BLaER1 (cell line): ENCODE measurements at regions not wholly inside any gene's neighbourhood (a gene's known extent, or its start where the extent isn't known, plus 50 kb on each side); places are given as distances from the start of the nearest gene placed in this dataset.

Experiments
- H3K27ac ChIP-seq: shearing (Covaris generic); formaldehyde crosslinking; 2 replicates; pipeline ENCODE4 v1.8.1; 2022
- H3K27me3 ChIP-seq: shearing (Covaris generic); formaldehyde crosslinking; 2 replicates; pipeline ENCODE4 v1.8.1; 2022
- H3K36me3 ChIP-seq: shearing (Covaris generic); formaldehyde crosslinking; 2 replicates; pipeline ENCODE4 v1.8.1; 2022
- H3K4me1 ChIP-seq: shearing (Covaris generic); formaldehyde crosslinking; 2 replicates; pipeline ENCODE4 v1.8.1; 2022
- H3K4me2 ChIP-seq: shearing (Covaris generic); formaldehyde crosslinking; 2 replicates; pipeline ENCODE4 v1.8.1; 2022
- H3K4me3 ChIP-seq: shearing (Covaris generic); formaldehyde crosslinking; 2 replicates; pipeline ENCODE4 v1.8.1; 2022
- H3K9ac ChIP-seq: shearing (Covaris generic); formaldehyde crosslinking; 2 replicates; pipeline ENCODE4 v1.8.1; 2022
- H3K9me3 ChIP-seq: shearing (Covaris generic); formaldehyde crosslinking; 2 replicates; pipeline ENCODE4 v1.8.1; 2022
- H4K20me1 ChIP-seq: shearing (Covaris generic); formaldehyde crosslinking; 2 replicates; pipeline ENCODE4 v1.8.1; 2022
- Cebpa-rat ChIP-seq: shearing (Covaris generic); IDR thresholded peaks from 2 replicates; pipeline ENCODE4 v1.8.1; 2022

DNA sequence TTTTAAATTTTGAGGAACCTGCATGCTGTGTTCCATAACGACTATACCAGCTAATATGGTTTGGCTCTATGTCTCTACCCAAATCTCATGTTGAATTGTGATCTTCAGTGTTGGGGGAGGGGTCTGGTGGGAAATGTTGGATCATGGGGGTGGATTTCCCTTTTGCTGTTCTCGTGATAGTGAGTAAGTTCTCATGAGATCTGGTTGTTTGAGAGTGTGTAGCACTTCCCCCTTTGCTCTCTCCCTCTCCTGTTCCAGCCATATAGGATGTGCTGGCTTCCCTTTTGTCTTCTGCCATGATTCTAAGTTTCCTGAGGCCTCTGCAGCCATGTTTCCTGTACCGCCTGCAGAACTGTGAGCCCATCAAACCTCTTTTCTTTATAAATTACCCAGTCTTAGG lies 61.8 kb upstream of the NEDD9 start:
- no peak for TF ChIP-seq Cebpa-rat
- Histone ChIP-seq H3K9me3 (peaks cover 22% of the 10 kb centered on the region), H3K9ac (no peak overlapping the region), H3K27me3 (no peaks in the 10 kb centered on the region), H3K36me3 (peaks cover 15% of the 10 kb centered on the region; the same call in 1 of the 2 replicates), H3K27ac (no peak overlapping the region), H3K4me3 (no peak overlapping the region), H3K4me2 (no peak overlapping the region), H4K20me1 (no peaks in the 10 kb centered on the region), H3K4me1 (no peaks in the 10 kb centered on the region)

GRCh38 chr6:11292594-11293236 lies 60.2 kb upstream of the NEDD9 start:
- Histone ChIP-seq H3K4me3 (no peak overlapping the region), H4K20me1 (no peaks in the 10 kb centered on the region), H3K27ac (no peak overlapping the region), H3K36me3 (0 out of 2 replicates have a peak, but pooled peaks cover 11% of the 10 kb centered on the region), H3K27me3 (no peaks in the 10 kb centered on the region), H3K4me2 (no peak overlapping the region), H3K4me1 (no peaks in the 10 kb centered on the region), H3K9ac (no peak overlapping the region), H3K9me3 (peaks cover 24% of the 10 kb centered on the region)
- TF ChIP-seq Cebpa-rat: no peak

GRCh38 chr6:11292091-11292490 lies 59.6 kb upstream of the NEDD9 start:
- Histone ChIP-seq H3K4me3 (no peak overlapping the region), H3K36me3 (0 out of 2 replicates have a peak, but pooled peaks cover 11% of the 10 kb centered on the region), H3K27ac (no peak overlapping the region), H3K4me2 (no peak overlapping the region), H3K9me3 (peaks cover 26% of the 10 kb centered on the region), H4K20me1 (no peaks in the 10 kb centered on the region), H3K27me3 (no peaks in the 10 kb centered on the region), H3K9ac (no peak overlapping the region), H3K4me1 (no peaks in the 10 kb centered on the region)
- no peak for TF ChIP-seq Cebpa-rat

- H3K4me2 ChIP-seq: no peak overlapping the region
- no peak overlapping the region for H3K4me3 ChIP-seq
- H3K4me1 ChIP-seq: no peaks in the 10 kb centered on the region
- no peak overlapping the region for H3K27ac ChIP-seq
- H3K9ac ChIP-seq: no peak overlapping the region
- H3K9me3 ChIP-seq: peaks cover 22% of the 10 kb centered on the region
- H4K20me1 ChIP-seq: no peaks in the 10 kb centered on the region
- H3K27me3 ChIP-seq: no peaks in the 10 kb centered on the region
- no peak for TF ChIP-seq Cebpa-rat
- H3K36me3 ChIP-seq: 0 out of 2 replicates have a peak, but pooled peaks cover 11% of the 10 kb centered on the region
Observed at GRCh38 chr6:11291582-11291981, 59.1 kb upstream of the NEDD9 start.

DNA sequence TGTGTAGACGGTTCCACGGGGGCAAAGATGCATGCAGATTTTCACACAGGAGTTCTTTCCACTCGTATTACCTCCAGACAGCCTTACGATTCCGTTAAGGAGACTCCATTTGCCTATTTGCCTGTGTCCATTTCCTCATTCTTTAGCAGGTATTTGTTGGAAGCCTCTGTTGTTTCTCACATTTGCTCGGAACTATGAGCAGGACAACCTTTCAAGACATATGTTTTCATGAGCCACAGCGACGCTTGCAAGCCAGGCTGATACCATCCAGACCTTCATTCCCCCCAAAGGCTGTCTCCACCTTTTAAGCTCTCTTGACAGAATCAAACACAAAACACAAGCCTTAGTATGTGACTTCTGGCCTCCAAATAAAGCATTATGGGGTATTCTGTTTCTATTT lies 57.6 kb upstream of the NEDD9 start:
- H3K4me2 ChIP-seq: no peak overlapping the region
- TF ChIP-seq Cebpa-rat: no peak
- H3K27me3 ChIP-seq: no peaks in the 10 kb centered on the region
- peaks cover 12% of the 10 kb centered on the region; the same call in 1 of the 2 replicates for H3K9me3 ChIP-seq
- H3K27ac ChIP-seq: no peak overlapping the region
- no peaks in the 10 kb centered on the region for H3K36me3 ChIP-seq
- no peak overlapping the region for H3K9ac ChIP-seq
- no peaks in the 10 kb centered on the region for H3K4me1 ChIP-seq
- no peak overlapping the region for H3K4me3 ChIP-seq
- no peaks in the 10 kb centered on the region for H4K20me1 ChIP-seq

DNA sequence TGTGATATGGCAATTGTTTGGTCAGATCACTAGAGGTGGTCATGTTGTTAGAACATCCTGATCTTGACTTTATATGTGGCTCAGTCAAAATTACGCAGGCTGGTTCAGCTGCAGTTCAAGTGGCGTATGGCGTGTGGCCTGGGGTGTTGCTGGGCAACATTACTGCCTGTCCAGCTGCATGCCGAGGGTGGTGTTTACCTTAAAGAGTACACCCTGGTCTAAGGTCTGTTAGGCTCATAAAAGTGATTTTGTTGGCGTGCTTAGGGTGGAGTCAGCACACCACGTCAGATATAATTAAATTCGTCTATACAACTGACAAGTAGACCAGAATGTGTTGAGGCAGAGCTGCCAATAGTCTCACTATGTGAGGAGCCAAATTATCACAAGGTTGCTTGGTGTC lies 55.6 kb upstream of the NEDD9 start:
- Histone ChIP-seq H3K9me3 (peaks cover 10% of the 10 kb centered on the region; the same call in 1 of the 2 replicates), H3K27ac (no peak overlapping the region)

GRCh38 chr6:11284996-11285395 lies 52.5 kb upstream of the NEDD9 start:
- no peaks in the 10 kb centered on the region for H3K36me3 ChIP-seq
- no peaks in the 10 kb centered on the region for H4K20me1 ChIP-seq
- H3K27me3 ChIP-seq: no peaks in the 10 kb centered on the region
- H3K9ac ChIP-seq: no peak overlapping the region
- H3K4me2 ChIP-seq: no peak overlapping the region
- no peaks in the 10 kb centered on the region for H3K4me1 ChIP-seq
- peaks cover 10% of the 10 kb centered on the region; the same call in 1 of the 2 replicates for H3K9me3 ChIP-seq
- H3K4me3 ChIP-seq: no peak overlapping the region
- H3K27ac ChIP-seq: no peak overlapping the region
- no peak for TF ChIP-seq Cebpa-rat

More for the DNA sequence above, 55.6 kb upstream of the NEDD9 start:
- Histone ChIP-seq H3K9ac (no peak overlapping the region), H3K4me3 (no peak overlapping the region), H3K4me1 (no peaks in the 10 kb centered on the region), H4K20me1 (no peaks in the 10 kb centered on the region), H3K4me2 (no peak overlapping the region), H3K36me3 (no peaks in the 10 kb centered on the region), H3K27me3 (no peaks in the 10 kb centered on the region)
- no peak for TF ChIP-seq Cebpa-rat

GRCh38 chr6:11283629-11284028 lies 51.2 kb upstream of the NEDD9 start:
- H3K9me3 ChIP-seq: peaks cover 10% of the 10 kb centered on the region; the same call in 1 of the 2 replicates
- TF ChIP-seq Cebpa-rat: no peak

DNA sequence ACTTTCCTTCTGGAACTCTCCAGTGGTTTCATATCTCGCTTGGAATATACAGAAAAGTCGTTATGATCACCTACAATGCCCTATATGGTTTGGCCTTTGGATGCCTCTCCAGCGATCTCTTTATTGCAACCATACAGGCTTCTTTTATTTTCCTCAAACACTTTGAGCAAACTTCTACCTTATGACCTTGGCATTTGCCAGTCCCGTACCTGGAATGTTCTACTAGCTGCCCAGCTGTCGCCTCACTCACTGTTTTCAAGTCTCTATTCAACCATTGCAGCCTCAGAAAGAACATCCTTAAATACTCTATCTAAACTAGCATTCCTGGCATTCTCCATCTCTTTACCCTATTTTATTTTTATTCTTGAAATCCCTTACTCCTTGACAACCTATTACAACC lies 50.4 kb upstream of the NEDD9 start:
- no peaks in the 10 kb centered on the region; the same call in 1 of the 2 replicates for H3K36me3 ChIP-seq
- no peak overlapping the region for H3K4me3 ChIP-seq
- H3K4me2 ChIP-seq: no peak overlapping the region
- H3K27ac ChIP-seq: no peak overlapping the region
- no peak overlapping the region for H3K9ac ChIP-seq
- H4K20me1 ChIP-seq: no peaks in the 10 kb centered on the region
- no peaks in the 10 kb centered on the region for H3K27me3 ChIP-seq
- H3K4me1 ChIP-seq: no peaks in the 10 kb centered on the region
- peaks cover 10% of the 10 kb centered on the region; the same call in 1 of the 2 replicates for H3K9me3 ChIP-seq
- TF ChIP-seq Cebpa-rat: no peak

More at GRCh38 chr6:11283629-11284028, 51.2 kb upstream of the NEDD9 start:
- Histone ChIP-seq H3K27ac (no peak overlapping the region), H3K9ac (no peak overlapping the region), H3K4me3 (no peak overlapping the region), H3K36me3 (no peaks in the 10 kb centered on the region; the same call in 1 of the 2 replicates), H3K4me1 (no peaks in the 10 kb centered on the region), H3K27me3 (no peaks in the 10 kb centered on the region), H3K4me2 (no peak overlapping the region), H4K20me1 (no peaks in the 10 kb centered on the region)
